ENCODE measurements at regions not wholly inside any gene's neighbourhood (a gene's known extent, or its start where the extent isn't known, plus 50 kb on each side); places are given as distances from the start of the nearest gene placed in this dataset.
"Not testable (repeated sequence)": the region's sequence is repeated elsewhere in the genome, so short reads cannot be mapped to it uniquely, and the experiment has no call there.

- ChIA-PET CTCF (no interaction called here), POLR2A (no interaction called here)
- no peak for TF ChIP-seq FOXM1 (IDR thresholded peaks at IDR 0.05; ENCODE audit: borderline replicate concordance)
- TF ChIP-seq NFRKB (IDR thresholded peaks at IDR 0.05): no peak
- DNase-seq (ENCODE audit: extremely low spot score): no peak
These were observed 310.9 kb downstream of the SIPA1L2 start for GRCh38 chr1:232319072-232319471.

GRCh38 chr1:232318143-232318542 is 311.8 kb downstream of the SIPA1L2 start:
- ChIA-PET CTCF (interaction anchor here (0.7 kb wide), 1 partner anchor 109 kb away, joined by 3 read pairs; no protein-coding TSS in a partner anchor), POLR2A (no interaction called here)
- no peak for TF ChIP-seq FOXM1 (IDR thresholded peaks at IDR 0.05; ENCODE audit: borderline replicate concordance)
- no peak for TF ChIP-seq FOXK2 (IDR thresholded peaks at IDR 0.05)
- no peak for TF ChIP-seq L3MBTL2 (conservative IDR thresholded peaks at IDR 0.05)
- TF ChIP-seq PKNOX1 (IDR thresholded peaks at IDR 0.05): no peak
- no peak for DNase-seq (ENCODE audit: extremely low spot score)

- POLR2A ChIA-PET: no interaction called here
- DNase-seq (ENCODE audit: extremely low spot score): no peak
- CTCF ChIA-PET: no interaction called here
- no peak for TF ChIP-seq SUZ12 (IDR thresholded peaks at IDR 0.05)
- no peak for TF ChIP-seq NFRKB (IDR thresholded peaks at IDR 0.05)
- TF ChIP-seq BHLHE40 (IDR thresholded peaks at IDR 0.05; ENCODE audit: borderline replicate concordance): no peak
- no peak for TF ChIP-seq ELF4 (IDR thresholded peaks at IDR 0.05)
- TF ChIP-seq L3MBTL2 (conservative IDR thresholded peaks at IDR 0.05): no peak
- no peak for TF ChIP-seq LEF1 (IDR thresholded peaks at IDR 0.05; ENCODE audit: borderline replicate concordance)
- no peak for TF ChIP-seq ARNT (IDR thresholded peaks at IDR 0.05)
- no peak for TF ChIP-seq FOXM1 (IDR thresholded peaks at IDR 0.05; ENCODE audit: borderline replicate concordance)
- TF ChIP-seq CTBP1 (IDR thresholded peaks at IDR 0.05; ENCODE audit: borderline replicate concordance): no peak
- no peak for TF ChIP-seq FOXA1 (IDR thresholded peaks at IDR 0.05)
- TF ChIP-seq FOXK2 (IDR thresholded peaks at IDR 0.05): no peak
- TF ChIP-seq PKNOX1 (IDR thresholded peaks at IDR 0.05): no peak
- no peak for TF ChIP-seq TARDBP (IDR thresholded peaks at IDR 0.05)
- TF ChIP-seq SP1 (IDR thresholded peaks at IDR 0.05): no peak
- no peak for TF ChIP-seq ZNF384 (IDR thresholded peaks at IDR 0.05)
- TF ChIP-seq HDGF (IDR thresholded peaks at IDR 0.05; ENCODE audit: borderline replicate concordance): no peak
These were observed 312.6 kb downstream of the SIPA1L2 start for GRCh38 chr1:232317350-232317749.

- TF ChIP-seq FOXK2 (IDR thresholded peaks at IDR 0.05) (no peak), SP1 (IDR thresholded peaks at IDR 0.05) (no peak), LEF1 (IDR thresholded peaks at IDR 0.05; ENCODE audit: borderline replicate concordance) (no peak)
- no peak for DNase-seq (ENCODE audit: extremely low spot score)
- CTCF ChIA-PET: no interaction called here
- POLR2A ChIA-PET: no interaction called here
These were observed 313.1 kb downstream of the SIPA1L2 start for GRCh38 chr1:232316864-232317263.

- POLR2A ChIA-PET; CTCF ChIA-PET; DNase-seq (ENCODE audit: extremely low spot score): not testable (repeated sequence)
These were observed 316.1 kb downstream of the SIPA1L2 start for GRCh38 chr1:232313876-232314275.

GRCh38 chr1:232310541-232310940 is 319.4 kb downstream of the SIPA1L2 start:
- ChIA-PET POLR2A (no interaction called here), CTCF (no interaction called here)
- TF ChIP-seq L3MBTL2 (conservative IDR thresholded peaks at IDR 0.05) (no peak), PKNOX1 (IDR thresholded peaks at IDR 0.05) (no peak), FOXK2 (IDR thresholded peaks at IDR 0.05) (no peak)
- DNase-seq (ENCODE audit: extremely low spot score): no peak

- DNase-seq (ENCODE audit: extremely low spot score): no peak
- TF ChIP-seq BHLHE40 (IDR thresholded peaks at IDR 0.05; ENCODE audit: borderline replicate concordance) (no peak), ZNF384 (IDR thresholded peaks at IDR 0.05) (no peak), CTBP1 (IDR thresholded peaks at IDR 0.05; ENCODE audit: borderline replicate concordance) (no peak), SP1 (IDR thresholded peaks at IDR 0.05) (no peak), FOXK2 (IDR thresholded peaks at IDR 0.05) (no peak), FOXM1 (IDR thresholded peaks at IDR 0.05; ENCODE audit: borderline replicate concordance) (no peak), PKNOX1 (IDR thresholded peaks at IDR 0.05) (no peak), ARNT (IDR thresholded peaks at IDR 0.05) (no peak), ELF4 (IDR thresholded peaks at IDR 0.05) (no peak), SUZ12 (IDR thresholded peaks at IDR 0.05) (no peak), HDGF (IDR thresholded peaks at IDR 0.05; ENCODE audit: borderline replicate concordance) (no peak)
- ChIA-PET CTCF (interaction anchor here (0.5 to 1.0 kb wide), 2 partner anchors 49 to 319 kb away, joined by 3 read pairs; no protein-coding TSS in a partner anchor), POLR2A (no interaction called here)
These were observed 321.3 kb downstream of the SIPA1L2 start for GRCh38 chr1:232308616-232309015.
